GM12892 (cell line): ENCODE measurements at regions not wholly inside any gene's neighbourhood (a gene's known extent, or its start where the extent isn't known, plus 50 kb on each side); places are given as distances from the start of the nearest gene placed in this dataset.
"Not testable (repeated sequence)": the region's sequence is repeated elsewhere in the genome, so short reads cannot be mapped to it uniquely, and the experiment has no call there.

ENCODE experiments used
- POLR2A ChIP-seq: IDR thresholded peaks from 2 replicates; pipeline ENCODE4 v1.6.1; 2011; ENCODE audit warnings: low read depth, low read length, control low read depth
- POLR2AphosphoS5 ChIP-seq: IDR thresholded peaks from 2 replicates; pipeline ENCODE4 v1.6.1; 2011; ENCODE audit warnings: low read depth, low read length, control low read depth
- TAF1 ChIP-seq: IDR thresholded peaks from 2 replicates; pipeline ENCODE4 v1.6.1; 2011; ENCODE audit warnings: low read depth, mild to moderate bottlenecking, control low read depth, low read length, borderline replicate concordance

DNA sequence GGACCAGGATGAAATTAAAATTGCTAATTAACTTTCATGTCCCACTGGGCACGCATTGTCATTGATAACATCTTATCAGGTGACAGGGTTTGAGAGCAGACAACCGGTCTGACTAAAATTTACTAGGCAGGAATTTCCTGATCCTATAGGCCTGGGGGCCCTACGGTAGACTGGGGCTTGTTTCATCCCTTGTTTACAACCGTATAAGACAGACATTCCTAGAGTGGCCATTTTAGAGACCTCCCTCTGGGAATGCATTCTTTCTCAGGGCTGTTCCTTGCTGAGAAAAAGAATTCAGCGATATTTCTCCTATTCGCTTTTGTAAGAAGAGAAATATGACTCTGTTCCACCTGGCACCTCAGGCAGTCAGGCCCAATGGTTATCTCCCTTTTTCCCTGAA, 1737.8 kb upstream of the ACO1 start:
- not testable (repeated sequence) for TF ChIP-seq POLR2A, POLR2AphosphoS5, TAF1
